HG03159 (cell line): ENCODE measurements at regions not wholly inside any gene's neighbourhood (a gene's known extent, or its start where the extent isn't known, plus 50 kb on each side); places are given as distances from the start of the nearest gene placed in this dataset.
A peak's percentile ranks its signal among the peaks of the same experiment; 100 is the strongest.
"Not testable (repeated sequence)": the region's sequence is repeated elsewhere in the genome, so short reads cannot be mapped to it uniquely, and the experiment has no call there.

ENCODE experiments used
- ATAC-seq: cut with Tn5 transposase; IDR thresholded peaks from one replicate; pipeline ENCODE4 v1.9.1; 2021; ENCODE audit warnings: mild to moderate bottlenecking, moderate library complexity; ENCODE audit not compliant: unreplicated experiment

GRCh38 chr9:32180597-32180996, 203.8 kb upstream of the ACO1 start:
- ATAC-seq: no peak

GRCh38 chr9:32200241-32200640, 184.2 kb upstream of the ACO1 start:
- no peak for ATAC-seq

DNA sequence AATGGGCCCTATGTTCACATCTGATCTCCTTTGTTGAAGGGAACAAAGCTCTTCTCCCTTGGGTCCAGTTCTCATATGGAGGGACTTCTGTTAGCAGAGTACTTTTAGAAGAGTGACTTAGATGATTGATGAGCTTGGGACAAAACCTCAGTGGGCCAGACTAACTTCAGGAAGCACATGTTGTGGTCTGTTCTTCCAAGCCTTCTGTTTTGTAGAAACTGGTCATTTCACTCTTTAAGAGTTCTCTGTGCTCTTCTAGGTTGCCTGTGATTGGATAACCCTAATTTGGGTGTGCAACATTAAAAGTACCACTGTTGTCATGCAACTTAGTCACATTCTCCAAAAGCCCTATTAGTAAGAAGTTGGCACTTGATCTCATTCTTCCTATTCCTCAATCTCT, 183.5 kb upstream of the ACO1 start:
- ATAC-seq: no peak

DNA sequence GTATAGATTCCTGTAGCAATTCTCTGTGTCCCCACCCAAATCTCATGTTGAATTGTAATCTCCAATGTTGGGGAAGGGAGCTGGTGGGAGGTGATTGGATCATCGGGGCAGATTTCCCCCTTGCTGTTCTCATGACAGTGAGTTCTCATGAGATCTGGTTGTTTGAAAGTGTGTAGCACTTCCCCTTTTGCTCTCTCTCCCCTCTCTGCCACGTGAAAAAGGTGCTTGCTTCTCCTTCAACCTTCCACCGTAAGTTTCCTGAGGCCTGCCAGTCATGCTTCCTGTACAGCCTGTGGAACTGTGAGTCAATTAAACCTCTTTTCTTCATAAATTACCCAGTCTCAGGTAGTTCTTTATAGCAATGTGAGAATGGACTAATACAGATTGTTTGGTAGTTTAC, 175.3 kb upstream of the ACO1 start:
- not testable (repeated sequence) for ATAC-seq

- peak; percentile 99 for ATAC-seq
Observed at GRCh38 chr9:32218100-32218767, 166.2 kb upstream of the ACO1 start.

DNA sequence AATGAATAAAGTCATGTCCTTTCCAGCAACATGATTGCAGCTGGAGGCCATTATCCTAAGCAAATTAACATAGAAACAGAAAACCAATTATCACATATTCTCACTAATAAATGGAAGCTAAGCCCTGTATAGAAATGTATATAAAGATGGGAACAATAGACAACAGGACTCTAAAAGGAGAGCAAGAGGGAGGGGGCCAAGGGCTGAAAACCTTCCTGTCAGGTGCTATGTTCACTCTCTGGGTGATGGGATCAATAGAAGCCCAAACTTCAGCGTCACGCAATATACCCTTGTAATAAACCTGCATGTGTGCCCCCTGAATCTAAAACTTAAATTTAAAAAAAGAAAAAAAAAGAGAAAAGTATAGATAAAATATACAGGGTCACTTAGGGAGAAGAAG, 163.7 kb upstream of the ACO1 start:
- no peak for ATAC-seq

DNA sequence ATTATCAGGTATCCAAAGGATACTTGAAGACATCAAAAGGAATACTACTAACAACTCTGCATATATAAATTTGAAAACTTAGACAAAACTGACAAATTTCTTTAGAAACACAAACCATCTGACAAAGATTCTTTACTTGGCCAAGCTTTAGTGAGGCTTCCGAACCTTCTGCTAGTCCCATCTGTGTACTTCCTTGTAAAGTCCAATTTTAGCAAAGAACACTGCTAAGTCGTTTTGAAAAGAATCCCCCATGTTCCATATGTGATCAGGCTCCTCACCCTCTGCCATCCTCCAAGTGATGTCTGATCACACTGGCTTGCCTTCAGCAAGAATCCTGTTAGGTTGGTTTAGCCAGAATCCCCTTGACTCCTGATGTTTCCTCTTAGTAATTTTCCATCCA, 150.0 kb upstream of the ACO1 start:
- ATAC-seq: no peak

- ATAC-seq: no peak
Observed at GRCh38 chr9:32247168-32247567, 137.3 kb upstream of the ACO1 start.

DNA sequence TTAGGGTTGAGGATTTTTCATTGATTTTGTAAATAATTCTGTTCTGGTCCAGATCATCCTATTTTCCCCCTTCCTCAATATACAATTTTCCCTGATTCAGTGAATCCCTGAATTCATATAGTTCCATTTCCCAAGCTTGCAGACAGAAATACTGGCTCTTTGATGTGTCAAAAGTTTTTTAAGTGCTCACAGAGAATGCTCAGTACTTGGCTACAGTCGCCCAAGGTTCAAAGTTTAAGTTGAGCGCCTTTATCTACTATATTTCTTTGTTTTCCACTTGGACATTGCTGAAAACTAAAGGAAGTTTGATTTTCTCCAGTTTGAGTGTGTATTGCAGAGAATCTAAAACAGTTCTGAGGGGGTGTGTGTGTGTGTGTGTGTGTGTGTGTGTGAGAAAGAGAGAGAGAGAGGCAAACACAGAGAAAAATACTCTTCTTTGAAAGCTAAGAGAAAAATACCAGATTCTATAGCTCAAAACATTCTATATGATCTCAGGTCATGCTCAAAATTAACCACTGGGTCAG, 136.2 kb upstream of the ACO1 start:
- no peak for ATAC-seq

GRCh38 chr9:32251539-32251938, 132.9 kb upstream of the ACO1 start:
- ATAC-seq: peak; percentile 94

GRCh38 chr9:32253731-32254130, 130.7 kb upstream of the ACO1 start:
- no peak for ATAC-seq

GRCh38 chr9:32255026-32255425, 129.4 kb upstream of the ACO1 start:
- ATAC-seq: no peak

GRCh38 chr9:32258482-32258881, 126.0 kb upstream of the ACO1 start:
- no peak for ATAC-seq

DNA sequence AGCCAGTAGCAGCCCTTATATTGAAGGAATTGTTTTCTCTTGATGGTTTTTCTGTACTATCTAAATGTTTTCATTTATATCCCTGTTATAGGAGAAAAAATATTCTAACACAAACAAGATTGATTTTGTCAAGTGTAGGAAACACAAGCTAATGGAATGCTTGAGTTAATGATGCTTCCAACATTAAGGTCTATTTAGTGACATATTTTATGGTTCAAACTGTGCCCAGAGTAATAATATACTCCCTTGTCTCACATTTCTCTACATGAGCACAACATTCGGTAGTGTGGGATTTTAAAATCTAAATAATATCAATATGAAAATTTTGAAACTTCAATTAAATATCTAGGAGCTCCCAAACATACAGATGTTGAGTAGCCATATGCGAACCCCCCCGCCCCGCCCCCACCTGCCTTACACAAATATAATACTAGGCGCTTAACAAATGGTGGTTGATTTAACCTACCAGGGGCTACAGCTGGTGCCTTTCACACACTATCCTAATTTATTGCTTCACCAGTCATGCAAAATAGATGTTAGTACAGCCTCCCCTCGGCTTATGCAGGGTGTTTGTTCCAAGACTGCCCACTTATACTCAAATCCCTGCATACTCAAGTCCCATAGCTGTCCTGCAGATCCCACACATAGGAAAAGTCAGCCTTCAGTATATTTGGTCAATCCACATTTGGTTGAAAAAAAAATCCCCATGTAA, 124.1 kb upstream of the ACO1 start:
- ATAC-seq: no peak

- no peak for ATAC-seq
Observed at GRCh38 chr9:32264170-32264864, 120.1 kb upstream of the ACO1 start.

DNA sequence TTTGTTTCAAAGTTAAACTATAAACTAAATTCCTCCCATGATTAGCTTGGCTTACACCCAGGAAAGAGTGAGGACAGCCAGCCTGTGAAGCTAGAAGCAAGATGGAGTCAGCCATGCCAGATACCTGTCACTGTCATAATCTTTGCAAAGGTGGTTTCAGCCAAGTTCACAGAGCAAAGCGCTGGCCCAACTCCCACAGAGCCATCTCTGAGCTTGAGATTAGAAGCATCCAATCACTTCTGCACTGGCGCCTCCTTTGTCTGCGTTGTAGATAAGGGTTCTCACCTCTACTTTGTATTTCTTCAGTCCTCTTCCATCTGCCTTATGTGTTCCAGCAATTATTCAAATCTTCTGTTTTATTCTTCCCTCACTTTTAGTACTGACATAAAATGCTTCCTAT, 119.4 kb upstream of the ACO1 start:
- no peak for ATAC-seq

GRCh38 chr9:32278991-32279390, 105.5 kb upstream of the ACO1 start:
- ATAC-seq: no peak

- ATAC-seq: no peak
Observed at GRCh38 chr9:32289756-32290155, 94.7 kb upstream of the ACO1 start.

DNA sequence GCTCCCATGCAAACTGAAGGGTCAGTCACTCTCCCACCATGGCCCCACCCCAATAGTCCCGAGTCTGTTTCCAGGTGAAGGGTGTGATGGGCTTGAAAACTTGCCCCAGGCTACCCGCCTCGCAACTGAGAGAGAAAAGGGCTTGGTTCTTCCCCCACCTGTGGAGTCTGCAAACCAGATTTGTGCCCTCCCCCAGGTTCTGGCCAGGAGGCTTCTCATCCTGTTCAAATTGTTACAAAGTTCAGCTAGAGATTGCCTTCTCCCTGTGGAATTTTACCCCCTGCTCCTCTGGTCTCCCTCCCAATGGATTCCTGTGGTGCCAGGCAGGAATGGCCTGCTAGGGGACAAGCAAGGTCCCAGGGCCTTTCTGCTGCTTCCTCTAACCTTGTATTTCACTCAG, 93.1 kb upstream of the ACO1 start:
- ATAC-seq: no peak

DNA sequence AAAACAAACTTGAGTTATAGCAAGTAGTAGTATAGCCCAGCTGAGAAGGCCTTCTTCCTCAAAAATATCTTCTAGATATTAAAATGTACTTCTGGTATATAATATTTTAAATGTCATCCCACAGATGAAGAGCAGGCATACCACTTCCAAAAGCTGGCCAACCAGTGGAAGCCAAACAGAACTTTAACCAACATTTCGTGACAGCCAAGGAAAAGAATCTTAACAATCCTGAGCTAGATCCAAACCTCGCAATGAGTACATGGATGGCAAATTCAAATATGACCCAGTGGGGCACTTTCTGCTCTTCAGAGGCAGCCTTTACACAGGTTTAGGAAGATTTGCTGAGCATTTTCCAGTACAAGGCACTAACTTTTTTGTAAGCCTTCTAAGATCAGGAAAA, 91.8 kb upstream of the ACO1 start:
- ATAC-seq: no peak

DNA sequence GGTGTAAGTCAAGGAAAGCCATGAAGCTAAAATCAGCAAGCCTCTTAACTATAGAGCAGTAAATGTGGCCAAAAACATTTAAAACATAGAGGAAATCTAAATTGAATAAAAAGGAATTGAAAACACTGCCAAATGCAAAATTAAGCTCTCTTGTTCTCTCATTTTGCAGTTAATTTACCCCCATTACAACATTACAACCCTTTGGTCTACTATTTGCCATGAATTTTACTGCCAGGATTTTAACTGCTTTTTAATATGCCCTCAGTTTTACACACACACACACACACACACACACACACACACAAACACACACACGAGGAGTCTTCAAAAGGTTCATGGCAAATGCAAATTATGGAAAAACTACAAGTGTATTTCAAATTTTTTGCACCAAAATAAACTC, 91.4 kb upstream of the ACO1 start:
- no peak for ATAC-seq

GRCh38 chr9:32294106-32294505, 90.3 kb upstream of the ACO1 start:
- no peak for ATAC-seq
